Limb (tissue), 2 donors: ENCODE measurements at regions not wholly inside any gene's neighbourhood (a gene's known extent, or its start where the extent isn't known, plus 50 kb on each side); places are given as distances from the start of the nearest gene placed in this dataset.
"Not testable (repeated sequence)": the region's sequence is repeated elsewhere in the genome, so short reads cannot be mapped to it uniquely, and the experiment has no call there.

Experiments used
- DNase-seq, 2 donors: peaks; one replicate each; pipeline ENCODE4 v3.0.0-alpha.2; 2016; ENCODE audit errors: extremely low spot score in 2 of 2

GRCh38 chr16:63850979-63851378 lies 1270.9 kb downstream of the CDH11 start:
- no peak for DNase-seq

DNA sequence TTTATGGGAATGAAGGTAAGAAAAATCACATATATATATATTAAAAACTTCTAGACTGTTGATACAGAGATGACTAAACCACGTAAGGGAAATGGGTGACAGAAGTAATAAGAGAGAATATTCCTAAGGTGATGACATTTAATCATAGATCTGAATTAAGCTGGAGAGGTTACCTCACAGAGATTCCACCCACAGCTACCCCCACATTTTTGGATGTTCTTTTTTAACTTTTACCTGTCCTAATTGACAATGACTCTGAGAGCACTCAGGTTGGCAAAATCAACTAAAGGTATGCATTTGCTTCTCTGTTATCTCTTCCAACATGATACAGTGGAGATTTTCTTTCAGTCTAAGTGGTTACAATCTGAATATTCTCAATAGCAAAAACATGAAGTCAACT lies 1280.6 kb downstream of the CDH11 start:
- DNase-seq: no peak

DNA sequence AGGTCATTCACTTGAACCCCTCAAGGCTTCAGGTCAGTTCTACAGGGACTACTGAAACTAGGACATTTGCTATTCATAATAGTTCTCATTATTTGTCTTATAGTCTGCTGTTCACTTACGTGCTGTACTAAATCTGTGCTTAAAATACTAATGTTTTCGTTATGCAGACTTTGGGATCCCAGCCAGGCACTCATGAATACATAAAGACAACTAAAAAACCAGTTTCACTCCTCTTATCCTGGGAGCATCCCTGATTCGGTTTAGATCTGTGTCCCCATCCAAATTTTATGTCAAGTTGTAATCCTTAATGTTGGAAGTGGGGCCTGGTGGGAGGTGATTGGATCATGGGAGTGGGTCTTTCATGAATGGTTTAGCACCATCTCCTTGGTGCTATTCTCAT lies 1291.8 kb downstream of the CDH11 start:
- no peak for DNase-seq

DNA sequence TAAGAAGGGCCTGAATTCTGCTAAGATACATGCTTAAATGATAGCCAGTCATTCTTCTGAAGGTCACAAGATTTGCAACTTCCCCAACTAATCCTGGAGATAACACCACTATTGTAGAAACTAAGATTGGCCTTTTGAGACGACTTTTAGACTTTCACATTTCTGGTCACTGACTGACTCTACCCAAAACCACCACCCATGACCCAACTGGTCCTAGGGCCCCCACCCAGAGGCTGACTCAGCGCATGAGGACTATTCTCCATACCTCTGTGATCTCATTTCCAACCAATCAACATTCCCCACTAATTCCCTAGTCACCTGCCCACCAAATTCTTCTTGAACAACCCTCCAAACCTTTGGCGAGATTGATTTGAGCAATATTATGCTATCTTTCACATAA lies 1299.0 kb downstream of the CDH11 start:
- no peak for DNase-seq

- DNase-seq: no peak
Observed at GRCh38 chr16:63816276-63816675, 1305.6 kb downstream of the CDH11 start.

DNA sequence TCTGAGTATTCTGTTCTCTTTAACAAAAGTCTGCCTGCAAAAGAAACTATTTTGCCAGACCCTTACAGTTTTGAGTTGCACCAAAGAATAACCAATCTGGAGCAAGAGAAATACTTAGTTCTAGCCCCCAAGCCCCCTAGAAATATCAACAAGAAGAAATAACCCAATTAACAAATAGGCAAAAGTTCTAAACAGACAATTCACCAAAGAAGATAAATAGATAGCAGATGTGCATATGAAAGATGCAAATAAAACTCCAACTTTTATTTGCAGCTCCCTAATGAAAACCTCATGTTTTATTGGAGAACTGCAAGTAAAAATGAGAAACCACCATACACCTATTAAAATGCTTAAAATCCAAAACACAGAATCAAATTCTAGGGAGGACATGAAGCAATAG lies 1308.0 kb downstream of the CDH11 start:
- DNase-seq: peak in 1 of 2 donors; percentile 49

DNA sequence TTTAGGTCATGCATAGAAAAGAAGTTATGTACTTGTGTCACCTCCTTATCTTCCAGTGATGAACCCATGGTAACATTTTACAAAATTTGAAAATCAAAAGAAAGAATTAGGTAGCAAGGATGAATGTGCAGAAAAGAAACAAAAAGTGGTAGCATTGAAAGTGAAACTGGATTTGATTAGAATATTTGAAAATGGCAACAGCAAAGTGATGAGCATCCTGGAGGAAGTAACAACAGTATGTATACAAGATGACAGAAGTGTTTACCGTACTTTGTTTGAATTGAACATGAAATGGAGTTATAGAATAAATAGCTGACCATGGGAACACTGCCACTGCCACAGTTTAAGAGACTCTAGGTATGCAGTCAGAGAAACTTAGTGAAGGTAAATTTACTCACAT lies 1313.1 kb downstream of the CDH11 start:
- no peak for DNase-seq

GRCh38 chr16:63806794-63807506 lies 1314.9 kb downstream of the CDH11 start:
- no peak for DNase-seq

- no peak for DNase-seq
Observed at GRCh38 chr16:63804126-63804525, 1317.7 kb downstream of the CDH11 start.

- no peak for DNase-seq
Observed at GRCh38 chr16:63789603-63790002, 1332.3 kb downstream of the CDH11 start.

DNA sequence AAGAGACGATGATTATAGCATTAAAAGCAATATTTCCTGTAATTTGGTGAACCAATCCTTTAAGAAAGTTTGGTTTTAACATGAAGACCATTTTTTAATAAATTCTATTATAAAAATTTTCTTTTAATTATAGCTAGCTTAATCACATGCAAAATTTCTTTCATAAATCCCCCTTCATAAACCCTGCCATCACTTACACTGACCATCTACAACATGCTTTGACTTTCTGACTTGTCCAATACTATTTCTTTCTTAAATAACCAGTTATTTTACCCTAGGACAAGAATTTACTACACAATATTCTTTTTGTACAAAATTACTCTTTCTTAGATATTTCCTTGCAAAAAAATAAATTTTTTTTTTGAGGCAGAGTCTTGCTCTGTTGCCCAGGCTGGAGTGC lies 1334.8 kb downstream of the CDH11 start:
- DNase-seq: no peak

- no peak for DNase-seq
Observed at GRCh38 chr16:63785170-63785569, 1336.7 kb downstream of the CDH11 start.

DNA sequence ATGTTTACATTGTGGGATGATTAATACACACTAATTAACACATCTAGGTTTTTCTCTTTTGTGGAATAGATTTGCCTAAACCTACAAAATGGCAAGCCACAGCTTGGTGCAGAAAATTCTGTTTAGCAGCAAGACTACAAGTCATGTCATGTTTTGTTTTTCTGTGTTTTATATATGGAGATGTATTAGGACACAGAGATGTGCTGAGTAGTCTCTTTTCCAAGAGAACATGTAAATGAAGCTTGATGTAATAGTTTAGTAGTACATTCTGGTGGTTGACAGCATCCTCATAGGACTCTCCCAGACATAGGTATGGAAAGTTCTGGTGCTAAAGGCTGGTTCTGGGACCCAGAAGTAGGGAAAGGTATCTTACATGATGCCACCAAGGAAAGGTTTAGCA lies 1345.4 kb downstream of the CDH11 start:
- no peak for DNase-seq

DNA sequence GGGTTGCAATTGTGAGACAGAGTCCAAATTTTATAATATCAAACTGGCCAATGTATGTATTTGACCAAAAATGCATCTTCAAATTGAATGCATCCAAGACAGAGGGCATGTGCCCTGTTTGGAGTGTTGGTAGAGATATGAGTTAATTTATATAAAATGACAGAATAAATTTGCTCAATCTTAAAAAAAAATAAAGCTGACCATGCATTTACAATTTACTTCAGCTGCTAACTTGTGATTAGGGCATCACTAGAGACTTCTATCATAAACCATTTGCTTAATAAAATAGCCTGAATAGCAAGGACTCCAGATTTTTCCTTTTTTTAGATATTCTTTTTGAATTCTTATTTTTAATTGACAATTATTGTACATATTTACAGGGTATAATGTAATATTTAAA lies 1345.8 kb downstream of the CDH11 start:
- DNase-seq: no peak

DNA sequence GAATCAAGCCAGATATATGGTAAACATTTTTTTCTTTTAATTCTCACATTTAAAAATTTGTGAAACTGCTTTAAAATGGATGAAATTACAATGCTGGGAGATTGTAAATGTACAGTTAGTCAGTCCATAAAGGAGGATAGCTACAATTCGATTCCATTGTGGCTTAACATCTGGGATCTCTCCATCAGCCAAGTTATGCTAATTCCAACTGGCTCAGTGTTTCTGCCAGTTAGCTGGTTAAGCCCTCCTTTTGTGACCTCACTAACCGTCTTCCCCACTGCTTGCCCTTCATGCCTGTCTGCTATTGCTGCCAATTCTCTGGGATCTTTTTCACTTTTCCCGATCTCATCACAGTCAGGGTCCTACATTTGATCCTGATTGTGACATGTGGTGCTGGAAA lies 1347.6 kb downstream of the CDH11 start:
- peak in 1 of 2 donors; percentile 13 for DNase-seq

DNA sequence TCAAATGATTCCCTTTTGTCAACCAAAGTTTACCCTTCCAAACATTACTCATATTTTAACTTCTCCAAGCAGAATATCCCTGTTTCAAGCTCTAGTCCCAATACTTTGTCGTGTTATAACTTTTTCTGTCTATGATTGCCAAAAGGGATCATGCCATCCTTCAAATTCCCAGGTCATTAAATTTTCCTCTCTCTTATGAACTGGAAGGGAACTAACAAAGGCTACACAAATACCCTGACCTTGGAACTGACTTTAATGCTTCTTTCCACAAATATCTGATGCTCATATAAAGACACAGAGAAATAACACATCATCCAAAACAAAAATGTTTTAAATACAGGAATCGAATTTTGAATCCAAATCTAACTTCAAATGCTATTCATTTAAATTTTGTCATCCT lies 1352.7 kb downstream of the CDH11 start:
- DNase-seq: no peak

- DNase-seq: not testable (repeated sequence)
Observed at GRCh38 chr16:63760246-63760645, 1361.6 kb downstream of the CDH11 start.

- DNase-seq: no peak
Observed at GRCh38 chr16:63752347-63752746, 1369.5 kb downstream of the CDH11 start.

DNA sequence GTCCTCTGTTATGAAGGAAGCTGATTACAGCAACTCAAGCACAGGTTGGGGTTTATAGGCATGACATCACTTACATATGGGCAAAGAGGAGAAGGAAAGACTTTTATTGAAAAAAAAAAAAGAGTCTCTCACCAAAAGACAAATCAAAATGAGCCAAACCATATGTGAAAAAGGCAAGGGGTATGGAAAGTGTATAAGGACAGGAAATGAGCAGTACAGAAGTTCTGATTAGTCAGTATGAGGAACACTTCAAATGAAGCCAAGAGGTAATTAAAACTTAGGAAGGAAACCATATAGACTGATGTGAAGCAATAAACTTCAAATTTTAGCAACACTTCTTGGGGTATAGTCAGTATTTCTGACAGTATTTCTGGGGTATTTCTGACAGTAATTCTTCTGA lies 1372.6 kb downstream of the CDH11 start:
- peak in 1 of 2 donors; percentile 18 for DNase-seq

DNA sequence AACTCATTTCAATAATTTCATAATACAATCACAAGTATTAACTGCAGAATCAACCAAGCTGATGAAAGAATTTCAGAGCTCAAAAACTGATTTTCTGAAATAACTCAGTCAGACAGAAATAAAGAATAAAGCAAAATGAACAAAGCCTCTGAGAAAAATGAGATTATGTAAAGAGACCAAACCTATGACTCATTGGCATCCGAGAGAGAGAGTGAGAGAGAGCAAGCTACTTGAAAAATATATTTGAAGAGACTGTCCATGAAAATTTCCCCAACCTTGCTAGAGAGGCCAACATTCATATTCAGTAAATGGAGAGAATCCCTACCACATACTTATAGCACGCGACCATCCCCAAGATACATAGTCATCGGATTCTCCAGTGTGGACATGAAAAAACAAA lies 1376.4 kb downstream of the CDH11 start:
- no peak for DNase-seq

DNA sequence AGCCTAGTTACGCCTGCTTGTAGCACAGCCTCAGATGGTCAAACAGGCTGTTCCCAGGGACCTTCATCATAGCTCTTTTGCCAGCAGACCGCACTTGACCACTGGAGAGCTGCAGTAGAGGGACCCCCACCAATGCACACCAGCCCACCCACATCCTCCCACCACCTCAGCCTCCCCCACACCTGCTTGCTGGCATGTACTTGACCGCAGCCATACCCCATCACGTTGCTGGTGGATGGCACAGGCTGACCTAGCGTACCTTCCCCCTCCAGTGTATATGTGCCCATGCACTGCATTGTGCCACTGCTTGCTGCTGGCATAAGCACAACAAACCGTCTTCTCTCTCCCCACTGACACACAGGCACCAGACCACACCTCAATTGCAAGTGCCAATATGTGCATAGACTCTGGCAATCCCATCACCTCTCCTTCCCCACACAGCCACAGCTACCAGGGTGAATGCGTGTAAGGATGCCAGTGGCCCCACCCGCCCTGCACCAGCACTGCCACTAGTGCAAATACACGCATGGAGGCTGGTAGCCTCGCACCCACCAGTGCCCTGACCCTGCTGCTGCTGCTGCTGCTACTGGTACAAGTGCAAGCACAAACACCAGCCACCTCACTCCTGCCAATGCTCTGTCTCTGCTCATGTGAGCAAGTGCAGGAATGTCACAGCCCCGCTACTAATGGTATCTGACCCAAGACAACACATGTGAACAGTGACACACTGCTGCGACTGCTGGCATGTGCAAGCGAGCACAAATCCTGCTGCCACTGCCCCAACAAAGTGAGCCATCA lies 1377.6 kb downstream of the CDH11 start:
- DNase-seq: no peak

DNA sequence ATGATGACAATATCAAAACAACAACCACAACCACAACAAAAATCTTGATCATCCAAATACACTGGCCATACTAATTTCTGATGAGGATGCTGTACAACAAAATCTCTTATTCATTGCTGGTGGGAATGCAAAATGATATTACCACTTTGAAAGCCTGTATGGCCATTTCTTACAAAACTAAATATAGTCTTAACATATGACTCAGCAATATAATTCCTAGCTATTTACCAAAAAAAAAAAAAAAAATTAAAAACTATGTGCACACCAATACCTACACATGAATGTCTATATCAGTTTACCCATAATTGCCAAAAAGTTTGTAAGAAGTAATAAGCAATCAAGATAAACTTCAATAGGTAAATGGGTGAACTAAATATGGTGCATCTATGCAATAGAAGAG lies 1379.7 kb downstream of the CDH11 start:
- no peak for DNase-seq

- no peak for DNase-seq
Observed at GRCh38 chr16:63737633-63738032, 1384.2 kb downstream of the CDH11 start.
